H54 (cell line): ENCODE measurements at regions not wholly inside any gene's neighbourhood (a gene's known extent, or its start where the extent isn't known, plus 50 kb on each side); places are given as distances from the start of the nearest gene placed in this dataset.

Experiments used
- DNase-seq: peaks from one replicate; pipeline ENCODE4 v3.0.0; 2011; ENCODE audit warnings: low spot score, mixed read lengths; ENCODE audit not compliant: insufficient read length
- FAIRE-seq: peaks from 3 replicates; lab custom pipeline; 2011; peaks lifted over from hg19 to GRCh38; lab: Jason Lieb, UNC
- POLR2A ChIP-seq: IDR thresholded peaks from 2 replicates; pipeline ENCODE4 v1.6.1; 2011; ENCODE audit warnings: low read depth, mild to moderate bottlenecking, low read length

DNA sequence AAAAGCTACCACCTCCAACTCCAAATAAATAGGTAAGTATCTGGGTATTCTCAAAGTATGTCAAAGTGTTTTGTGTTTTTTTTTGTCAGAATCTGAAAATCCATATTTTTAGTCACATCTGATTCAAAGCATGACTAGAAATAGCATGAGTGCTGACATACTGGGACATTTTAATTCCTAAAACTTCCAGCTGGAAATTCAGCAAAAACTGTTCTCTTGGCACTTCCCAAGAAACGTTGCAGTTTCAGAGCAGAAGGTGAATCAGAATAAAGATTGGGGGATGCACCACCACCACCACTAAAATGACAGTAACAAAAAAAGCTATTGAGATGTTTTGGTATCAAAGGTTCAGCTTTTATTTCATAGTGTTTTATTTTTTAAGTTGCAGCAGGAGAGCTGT is 724.6 kb upstream of the CELF2 start:
- TF ChIP-seq POLR2A: no peak
- FAIRE-seq (no peak), DNase-seq (no peak)

DNA sequence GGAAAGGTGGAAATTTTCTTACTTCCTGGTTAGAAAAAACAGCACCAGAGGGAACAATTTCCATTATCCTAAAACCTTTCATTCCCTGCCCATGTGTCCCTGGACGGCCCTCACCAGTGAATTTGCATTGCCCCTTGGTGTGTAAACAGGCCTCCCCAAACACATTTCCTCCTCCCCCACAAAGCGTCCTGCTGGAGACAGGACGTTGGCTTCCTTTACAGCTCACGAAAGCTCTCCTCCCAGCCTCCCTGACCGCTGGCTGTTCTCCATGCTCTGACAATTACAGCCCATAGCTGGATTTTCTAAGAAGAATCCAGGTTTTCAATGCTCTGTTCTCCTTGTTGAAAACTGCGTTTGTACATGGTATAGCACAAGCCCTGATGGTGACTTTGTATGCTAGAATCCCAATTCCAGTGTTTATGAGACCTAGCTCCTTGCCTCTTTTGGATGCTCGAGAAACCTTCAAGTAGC is 724.2 kb upstream of the CELF2 start:
- DNase-seq (no peak), FAIRE-seq (no peak)
- TF ChIP-seq POLR2A: no peak

DNA sequence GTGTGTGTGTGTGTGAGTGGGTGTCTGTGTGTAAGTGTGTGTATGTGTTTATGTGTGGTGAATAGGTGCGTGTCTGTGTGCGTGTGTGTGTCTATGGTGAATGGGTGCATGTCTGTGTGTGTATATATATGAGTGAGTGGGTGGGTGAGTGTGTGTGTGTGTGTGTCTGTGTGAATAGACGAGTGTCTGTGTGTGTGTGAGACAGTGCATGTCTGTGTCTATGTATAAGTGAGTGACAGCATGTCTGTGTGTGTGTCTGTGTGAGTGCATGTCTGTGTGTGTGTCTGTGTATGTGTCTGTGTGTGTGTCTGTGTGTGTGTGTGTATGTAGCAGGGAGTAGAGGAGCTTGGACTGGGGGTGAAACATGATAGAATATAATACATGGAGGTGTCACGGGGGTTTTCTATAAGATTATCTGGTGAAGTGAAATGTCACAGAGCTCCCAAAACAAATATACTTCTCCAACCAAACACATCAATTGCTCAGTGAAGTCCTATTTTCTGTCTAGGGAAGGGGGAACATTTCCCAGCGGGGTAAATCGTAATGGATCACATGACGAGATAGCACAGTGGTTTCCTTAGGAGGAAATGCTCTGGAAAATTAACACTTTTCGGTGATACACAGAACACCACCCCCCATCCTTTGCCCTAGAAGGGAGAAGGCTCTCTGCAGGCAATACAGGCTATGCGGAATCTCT is 723.3 kb upstream of the CELF2 start:
- no peak for DNase-seq
- no peak for FAIRE-seq

DNA sequence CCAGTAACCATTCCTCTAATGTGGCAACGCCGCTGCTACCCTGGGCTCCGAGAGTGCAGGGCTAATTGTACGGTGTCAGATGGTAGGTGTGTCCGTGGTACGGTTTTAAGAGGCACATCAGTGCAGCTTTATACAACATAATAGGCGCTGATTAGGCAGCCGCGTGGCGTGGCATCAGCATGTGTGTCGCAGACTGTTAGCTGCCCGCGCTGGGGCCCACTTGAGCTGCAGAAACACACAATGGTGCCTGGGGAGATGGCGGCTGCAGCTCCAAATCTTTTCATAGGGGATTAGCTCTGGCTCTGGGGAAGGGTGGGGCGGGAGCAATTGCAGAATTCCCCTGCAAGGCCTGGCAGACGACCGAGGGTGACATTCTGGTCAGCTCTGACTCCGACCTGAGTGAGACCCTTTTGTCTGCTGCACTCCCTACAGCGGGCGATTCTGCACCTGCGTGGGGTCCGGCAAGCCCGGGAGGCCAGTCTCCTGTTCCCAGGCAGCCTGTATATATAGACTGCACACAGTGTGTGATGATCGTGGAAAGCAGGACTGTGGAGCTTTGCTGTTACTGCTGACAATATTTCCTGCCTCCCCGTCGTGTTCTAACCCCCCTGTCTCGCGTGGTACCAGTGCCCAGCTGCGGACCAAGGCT is 722.7 kb upstream of the CELF2 start:
- no peak for TF ChIP-seq POLR2A
- DNase-seq (no peak), FAIRE-seq (no peak)

More for the DNA sequence above, 723.3 kb upstream of the CELF2 start:
- no peak for TF ChIP-seq POLR2A

DNA sequence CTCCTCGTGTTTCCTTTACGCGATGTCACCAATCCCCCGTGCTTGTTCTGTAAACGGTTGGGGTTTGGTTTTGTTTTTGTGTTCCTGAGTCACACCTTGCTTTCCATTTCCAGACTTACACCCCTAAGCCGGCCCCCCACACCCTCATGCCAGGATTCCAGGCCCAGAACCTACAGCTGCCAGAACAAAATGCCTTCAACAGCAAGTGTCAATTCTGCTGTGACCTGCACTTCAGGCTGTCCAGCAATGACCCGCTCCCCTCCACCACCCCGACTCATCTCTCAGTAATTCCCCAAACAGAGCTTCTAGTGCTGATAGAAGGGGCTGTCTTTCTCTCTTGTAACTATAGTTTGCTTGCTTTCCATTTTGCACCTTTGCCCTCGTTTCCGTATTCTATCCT is 722.1 kb upstream of the CELF2 start:
- no peak for TF ChIP-seq POLR2A
- FAIRE-seq: no peak
- DNase-seq: no peak

DNA sequence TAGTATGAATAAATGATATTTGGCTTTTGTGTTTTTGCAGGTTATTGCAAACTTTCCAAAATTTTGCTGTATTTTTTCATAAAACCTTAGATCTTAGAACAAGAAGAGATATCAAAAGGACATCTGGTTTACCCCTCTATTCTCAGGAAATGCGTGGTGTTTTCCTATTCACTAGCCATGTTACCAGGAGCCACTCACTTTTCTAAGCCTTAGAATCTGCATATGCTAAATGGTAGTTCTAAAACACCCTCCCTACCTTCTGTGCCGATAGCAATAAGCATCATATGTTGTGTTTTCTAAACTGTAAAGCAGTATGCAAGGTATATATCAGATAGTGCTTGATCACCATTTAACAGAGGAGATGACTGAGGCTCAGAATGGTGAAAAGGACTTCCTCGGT is 715.0 kb upstream of the CELF2 start:
- FAIRE-seq: no peak
- TF ChIP-seq POLR2A: no peak
- no peak for DNase-seq

DNA sequence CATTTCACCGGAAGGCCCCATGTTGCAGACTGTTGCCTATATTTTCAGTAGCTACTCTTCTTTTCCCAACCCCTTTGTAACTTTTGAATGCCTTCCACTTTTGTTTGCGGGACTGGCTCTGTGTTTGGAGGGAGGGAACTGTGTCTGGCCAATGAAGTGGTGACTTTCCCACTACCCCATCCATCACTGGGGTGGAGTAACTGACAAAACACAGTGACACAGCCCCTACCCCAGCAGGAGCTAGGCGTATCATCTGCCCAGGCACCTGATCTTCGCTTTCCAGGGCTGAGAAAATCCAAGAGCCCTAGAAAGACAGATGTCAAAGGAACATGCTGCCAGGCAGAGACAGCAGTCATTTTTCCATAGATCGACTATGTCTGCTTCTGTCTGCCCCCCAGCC is 710.6 kb upstream of the CELF2 start:
- FAIRE-seq (no peak), DNase-seq (no peak)

DNA sequence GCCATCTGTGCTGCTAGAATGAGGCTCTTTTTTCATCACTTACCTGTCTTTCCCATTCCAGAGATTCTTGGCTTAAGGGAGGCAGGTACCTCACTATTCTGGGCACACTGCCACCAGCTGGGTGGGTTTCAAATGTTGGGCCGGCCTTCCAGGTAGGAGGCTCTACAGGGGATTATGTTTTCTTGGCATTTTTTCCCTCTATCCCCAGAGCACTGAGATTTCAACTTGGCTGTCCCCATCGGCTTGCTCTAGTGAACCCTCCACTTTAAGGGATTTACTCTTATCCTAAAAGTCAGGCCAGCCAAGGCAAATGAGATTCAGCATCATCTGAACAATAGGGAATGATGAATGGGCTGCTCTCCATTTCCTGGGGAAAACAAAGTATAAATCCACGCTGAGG is 710.1 kb upstream of the CELF2 start:
- TF ChIP-seq POLR2A: no peak
- DNase-seq (no peak), FAIRE-seq (no peak)

More for the DNA sequence above, 710.6 kb upstream of the CELF2 start:
- no peak for TF ChIP-seq POLR2A

DNA sequence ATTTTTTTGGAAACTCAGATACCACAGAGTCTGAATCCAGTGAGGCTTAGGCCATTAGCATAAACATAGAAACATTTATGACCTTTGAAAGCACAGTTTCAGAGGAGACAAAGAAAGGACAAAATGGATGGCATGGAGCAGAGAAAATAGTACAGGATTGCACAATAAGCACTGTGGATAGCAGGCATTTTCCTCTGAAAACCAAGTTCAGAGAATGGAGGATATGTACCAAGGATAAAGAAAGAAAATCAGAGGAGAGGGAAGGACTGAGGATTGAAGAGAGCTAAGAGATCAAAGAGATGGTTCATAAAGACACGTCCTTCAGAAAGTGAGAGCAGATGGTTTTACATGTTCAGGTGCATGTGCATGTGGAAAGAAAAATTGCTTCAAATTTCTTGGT is 707.2 kb upstream of the CELF2 start:
- no peak for TF ChIP-seq POLR2A
- no peak for FAIRE-seq

DNA sequence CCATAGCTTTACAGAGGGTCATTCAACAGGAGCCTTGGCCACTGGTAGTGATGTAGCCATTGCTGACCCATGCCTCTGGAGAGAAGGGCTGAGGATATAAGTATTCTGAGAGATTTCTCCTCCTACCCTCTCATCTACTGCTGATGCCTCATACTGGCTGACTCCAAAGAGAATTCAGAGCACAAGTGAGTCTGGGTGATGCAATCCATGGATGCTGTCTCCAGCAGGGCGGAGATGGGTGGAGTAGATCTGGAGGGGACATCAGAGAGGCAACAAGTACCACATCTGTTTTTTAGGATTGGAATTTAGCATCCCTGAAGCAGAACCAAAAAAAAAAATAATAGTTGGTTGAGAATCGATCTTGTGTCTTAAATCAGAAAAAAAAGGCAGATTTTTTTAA is 705.7 kb upstream of the CELF2 start:
- TF ChIP-seq POLR2A: no peak

More for the DNA sequence above, 707.2 kb upstream of the CELF2 start:
- DNase-seq: no peak

DNA sequence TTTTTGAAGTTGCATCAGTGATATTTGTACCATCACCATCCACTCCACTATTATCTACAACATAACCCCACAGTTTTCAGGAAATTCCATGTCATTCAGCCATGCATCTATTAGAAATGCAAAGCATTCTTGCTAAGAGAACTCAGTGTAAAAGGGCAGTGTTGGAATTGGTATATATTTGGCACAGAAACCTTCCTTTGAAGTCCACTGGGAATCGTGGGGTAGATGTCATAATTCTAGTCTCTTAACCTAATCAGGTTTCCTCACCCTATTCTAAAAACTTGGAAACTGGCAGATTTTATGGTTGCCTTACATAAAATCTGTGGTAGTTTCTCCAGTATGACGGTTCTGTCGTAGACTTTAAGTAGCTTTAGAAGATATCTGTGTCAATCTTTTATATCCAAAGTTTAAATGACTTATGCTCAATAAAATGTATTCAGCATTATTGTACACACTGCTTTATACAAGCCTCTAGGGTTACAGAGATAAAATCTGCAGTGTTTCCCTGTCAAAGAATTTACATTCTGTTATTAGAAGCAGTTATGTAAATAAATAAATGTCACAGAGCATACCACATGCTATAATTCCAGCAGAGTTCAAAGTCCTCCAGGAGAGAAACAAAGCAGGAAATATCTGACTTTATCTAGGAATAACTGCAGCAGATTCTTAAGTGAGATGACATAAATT is 704.4 kb upstream of the CELF2 start:
- FAIRE-seq (no peak), DNase-seq (no peak)
- TF ChIP-seq POLR2A: no peak

More for the DNA sequence above, 705.7 kb upstream of the CELF2 start:
- DNase-seq: no peak
- no peak for FAIRE-seq

DNA sequence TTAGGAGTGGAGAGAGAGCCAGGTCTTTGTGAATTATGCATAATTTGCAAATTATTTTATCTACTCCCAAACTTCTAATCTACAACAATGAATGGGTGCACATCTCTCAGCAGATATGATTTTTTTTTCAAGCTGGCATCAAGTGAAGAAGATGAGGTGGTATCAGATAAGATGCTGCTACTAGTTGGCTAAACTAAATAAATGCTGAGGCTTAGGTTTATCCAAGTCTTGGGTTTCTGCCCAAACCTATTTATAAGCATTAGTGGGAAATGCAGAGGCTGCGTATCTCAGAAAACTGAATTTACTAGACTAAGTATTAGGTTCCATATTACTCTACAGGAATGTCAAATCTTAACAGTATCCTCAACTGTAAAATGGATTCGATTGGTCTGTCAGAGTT is 703.0 kb upstream of the CELF2 start:
- FAIRE-seq (no peak), DNase-seq (no peak)
- no peak for TF ChIP-seq POLR2A

DNA sequence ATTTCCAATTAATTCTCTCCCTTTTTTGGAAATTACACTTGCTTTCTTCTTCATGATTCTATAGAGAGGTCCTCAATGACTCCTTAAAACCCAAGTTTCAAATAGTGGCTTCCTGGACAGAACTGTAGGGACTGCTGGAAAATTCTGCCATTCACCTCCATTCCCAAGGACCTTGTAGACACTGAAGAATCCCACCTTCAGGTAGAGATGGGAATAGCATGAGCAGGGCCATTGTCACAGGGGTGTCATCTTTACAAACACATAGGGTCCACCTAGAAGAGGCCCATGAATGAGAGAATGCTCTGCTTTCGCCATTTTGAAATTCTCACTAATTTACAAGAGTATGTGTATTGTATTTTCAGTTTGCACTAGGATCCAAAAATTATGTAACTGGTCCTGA is 701.7 kb upstream of the CELF2 start:
- no peak for TF ChIP-seq POLR2A
- no peak for DNase-seq
- no peak for FAIRE-seq

DNA sequence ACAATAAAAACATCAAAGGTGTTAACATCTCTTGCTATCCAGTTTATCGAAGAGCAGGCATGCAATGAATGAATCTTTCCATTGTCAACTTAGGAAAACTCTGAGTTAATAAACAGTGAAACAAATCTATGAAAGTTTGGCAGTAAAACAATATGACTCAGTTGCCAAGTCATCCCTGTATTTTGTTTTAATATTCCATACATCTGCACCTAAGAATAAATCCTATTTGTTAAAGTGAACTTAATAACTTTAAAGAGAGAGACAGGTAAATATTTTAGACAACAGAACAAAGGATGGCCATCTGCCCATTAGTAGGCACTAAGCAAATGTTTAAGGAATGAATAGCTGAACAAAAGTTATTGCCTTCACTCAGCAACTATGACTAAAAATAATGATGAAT is 700.5 kb upstream of the CELF2 start:
- DNase-seq (no peak), FAIRE-seq (no peak)
- no peak for TF ChIP-seq POLR2A
